ENCODE measurements at regions not wholly inside any gene's neighbourhood (a gene's known extent, or its start where the extent isn't known, plus 50 kb on each side); places are given as distances from the start of the nearest gene placed in this dataset.
A peak's percentile ranks its signal among the peaks of the same experiment; 100 is the strongest.
"Not testable (repeated sequence)": the region's sequence is repeated elsewhere in the genome, so short reads cannot be mapped to it uniquely, and the experiment has no call there.

DNA sequence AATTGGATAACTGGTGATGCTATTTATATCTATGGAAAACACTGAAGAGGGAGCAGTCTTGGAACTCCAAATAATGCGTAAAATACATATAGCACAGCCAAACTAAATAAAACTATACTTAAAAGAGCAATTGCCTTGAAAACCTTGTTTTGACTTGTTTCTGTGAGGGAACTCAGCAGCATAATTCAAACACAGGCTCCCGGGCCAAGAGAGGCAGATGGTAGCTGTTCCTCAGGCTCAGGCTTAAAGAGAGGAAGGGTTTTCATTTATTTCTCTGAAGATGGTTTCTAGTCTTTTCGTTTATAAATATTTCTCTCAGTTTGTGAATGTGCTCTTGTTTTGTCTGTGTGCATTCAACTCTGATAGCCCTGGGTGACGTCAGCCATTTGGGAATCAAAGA lies 82.4 kb downstream of the FANCF start:
- Mint-ChIP-seq H3K9me3 (ENCODE audit: unreplicated experiment) (no peaks in the 10 kb centered on the region), H3K4me1 (ENCODE audit: low read depth, unreplicated experiment) (peaks cover 11% of the 10 kb centered on the region), H3K4me3 (ENCODE audit: unreplicated experiment) (no peak overlapping the region), H3K27me3 (ENCODE audit: unreplicated experiment) (peaks cover 3% of the 10 kb centered on the region), H3K36me3 (ENCODE audit: unreplicated experiment) (no peaks in the 10 kb centered on the region), H3K27ac (ENCODE audit: unreplicated experiment) (no peak overlapping the region)
- no peak for DNase-seq
- TF ChIP-seq, protein P1, sequence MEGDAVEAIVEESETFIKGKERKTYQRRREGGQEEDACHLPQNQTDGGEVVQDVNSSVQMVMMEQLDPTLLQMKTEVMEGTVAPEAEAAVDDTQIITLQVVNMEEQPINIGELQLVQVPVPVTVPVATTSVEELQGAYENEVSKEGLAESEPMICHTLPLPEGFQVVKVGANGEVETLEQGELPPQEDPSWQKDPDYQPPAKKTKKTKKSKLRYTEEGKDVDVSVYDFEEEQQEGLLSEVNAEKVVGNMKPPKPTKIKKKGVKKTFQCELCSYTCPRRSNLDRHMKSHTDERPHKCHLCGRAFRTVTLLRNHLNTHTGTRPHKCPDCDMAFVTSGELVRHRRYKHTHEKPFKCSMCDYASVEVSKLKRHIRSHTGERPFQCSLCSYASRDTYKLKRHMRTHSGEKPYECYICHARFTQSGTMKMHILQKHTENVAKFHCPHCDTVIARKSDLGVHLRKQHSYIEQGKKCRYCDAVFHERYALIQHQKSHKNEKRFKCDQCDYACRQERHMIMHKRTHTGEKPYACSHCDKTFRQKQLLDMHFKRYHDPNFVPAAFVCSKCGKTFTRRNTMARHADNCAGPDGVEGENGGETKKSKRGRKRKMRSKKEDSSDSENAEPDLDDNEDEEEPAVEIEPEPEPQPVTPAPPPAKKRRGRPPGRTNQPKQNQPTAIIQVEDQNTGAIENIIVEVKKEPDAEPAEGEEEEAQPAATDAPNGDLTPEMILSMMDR (IDR thresholded peaks at IDR 0.05; ENCODE audit: partially characterized antibody, unreplicated experiment): no peak

DNA sequence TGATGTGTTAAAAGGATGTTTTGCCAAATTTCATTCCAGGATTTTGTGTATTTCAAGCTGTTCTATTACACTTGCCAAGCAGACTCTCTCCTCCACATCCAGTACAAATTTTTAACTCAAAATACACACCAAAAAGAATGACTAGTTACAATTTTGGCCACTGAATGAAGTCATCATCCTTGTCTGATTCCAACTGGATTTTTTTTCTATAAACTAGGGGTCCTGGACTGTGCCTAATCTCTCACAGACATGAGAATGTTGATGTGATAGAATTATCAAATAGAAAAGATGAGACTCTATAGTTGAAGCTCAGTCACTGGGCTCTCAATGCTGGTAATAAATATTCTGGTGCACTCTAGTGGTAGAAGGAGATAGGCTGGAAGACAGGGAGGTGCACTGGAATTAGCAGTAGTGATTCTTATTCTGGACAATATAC lies 85.8 kb downstream of the FANCF start:
- no peaks in the 10 kb centered on the region for H3K36me3 Mint-ChIP-seq (ENCODE audit: unreplicated experiment)
- no peak overlapping the region for H3K4me3 Mint-ChIP-seq (ENCODE audit: unreplicated experiment)
- H3K4me1 Mint-ChIP-seq (ENCODE audit: low read depth, unreplicated experiment): peaks cover 7% of the 10 kb centered on the region
- H3K27me3 Mint-ChIP-seq (ENCODE audit: unreplicated experiment): no peaks in the 10 kb centered on the region
- TF ChIP-seq, protein P1 (IDR thresholded peaks at IDR 0.05; ENCODE audit: partially characterized antibody, unreplicated experiment): peak; percentile 35
- H3K9me3 Mint-ChIP-seq (ENCODE audit: unreplicated experiment): no peaks in the 10 kb centered on the region
- no peak for DNase-seq
- no peak overlapping the region for H3K27ac Mint-ChIP-seq (ENCODE audit: unreplicated experiment)

- no peaks in the 10 kb centered on the region for H3K27me3 Mint-ChIP-seq (ENCODE audit: unreplicated experiment)
- no peaks in the 10 kb centered on the region for H3K9me3 Mint-ChIP-seq (ENCODE audit: unreplicated experiment)
- no peak for DNase-seq
- H3K36me3 Mint-ChIP-seq (ENCODE audit: unreplicated experiment): no peaks in the 10 kb centered on the region
- no peak overlapping the region for H3K27ac Mint-ChIP-seq (ENCODE audit: unreplicated experiment)
- TF ChIP-seq, protein P1 (IDR thresholded peaks at IDR 0.05; ENCODE audit: partially characterized antibody, unreplicated experiment): no peak
- H3K4me3 Mint-ChIP-seq (ENCODE audit: unreplicated experiment): no peak overlapping the region
- H3K4me1 Mint-ChIP-seq (ENCODE audit: low read depth, unreplicated experiment): peaks cover 7% of the 10 kb centered on the region
Observed at GRCh38 chr11:22536071-22536470, 89.6 kb downstream of the FANCF start.

GRCh38 chr11:22528612-22529429 lies 96.8 kb downstream of the FANCF start:
- H3K4me1 Mint-ChIP-seq (ENCODE audit: low read depth, unreplicated experiment); H3K9me3 Mint-ChIP-seq (ENCODE audit: unreplicated experiment); H3K36me3 Mint-ChIP-seq (ENCODE audit: unreplicated experiment); H3K27me3 Mint-ChIP-seq (ENCODE audit: unreplicated experiment): not testable (repeated sequence)
- peak; percentile 19 for DNase-seq
- Mint-ChIP-seq H3K27ac (ENCODE audit: unreplicated experiment) (peak overlapping the region; percentile 91), H3K4me3 (ENCODE audit: unreplicated experiment) (peak overlapping the region; percentile 89)

DNA sequence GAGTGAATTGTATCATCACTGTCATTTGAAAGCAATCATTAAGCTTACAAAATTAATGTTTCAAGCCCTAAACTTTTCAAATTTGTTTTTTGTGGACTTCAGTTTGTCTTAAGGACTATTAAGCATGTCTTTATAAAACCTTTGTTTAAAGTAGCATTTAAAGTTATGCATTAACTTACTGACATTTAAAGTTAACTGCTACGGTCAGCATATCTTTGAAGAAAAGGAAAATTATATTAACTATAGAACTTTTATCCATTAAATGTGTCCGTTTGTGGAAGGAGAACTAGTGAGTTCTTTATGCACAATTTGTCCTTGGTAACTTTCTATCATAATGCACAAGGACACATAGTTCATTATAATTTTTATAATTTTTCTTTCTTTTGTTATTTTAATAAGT lies 103.4 kb downstream of the FANCF start:
- Mint-ChIP-seq H3K4me1 (ENCODE audit: low read depth, unreplicated experiment) (no peaks in the 10 kb centered on the region), H3K27me3 (ENCODE audit: unreplicated experiment) (no peaks in the 10 kb centered on the region), H3K9me3 (ENCODE audit: unreplicated experiment) (no peaks in the 10 kb centered on the region), H3K36me3 (ENCODE audit: unreplicated experiment) (no peaks in the 10 kb centered on the region), H3K27ac (ENCODE audit: unreplicated experiment) (no peak overlapping the region), H3K4me3 (ENCODE audit: unreplicated experiment) (no peak overlapping the region)
- TF ChIP-seq, protein P1 (IDR thresholded peaks at IDR 0.05; ENCODE audit: partially characterized antibody, unreplicated experiment): no peak
- no peak for DNase-seq

Measured in glutamatergic neuron (in vitro differentiated cells).